ENCODE measurements at regions not wholly inside any gene's neighbourhood (a gene's known extent, or its start where the extent isn't known, plus 50 kb on each side); places are given as distances from the start of the nearest gene placed in this dataset.

DNA sequence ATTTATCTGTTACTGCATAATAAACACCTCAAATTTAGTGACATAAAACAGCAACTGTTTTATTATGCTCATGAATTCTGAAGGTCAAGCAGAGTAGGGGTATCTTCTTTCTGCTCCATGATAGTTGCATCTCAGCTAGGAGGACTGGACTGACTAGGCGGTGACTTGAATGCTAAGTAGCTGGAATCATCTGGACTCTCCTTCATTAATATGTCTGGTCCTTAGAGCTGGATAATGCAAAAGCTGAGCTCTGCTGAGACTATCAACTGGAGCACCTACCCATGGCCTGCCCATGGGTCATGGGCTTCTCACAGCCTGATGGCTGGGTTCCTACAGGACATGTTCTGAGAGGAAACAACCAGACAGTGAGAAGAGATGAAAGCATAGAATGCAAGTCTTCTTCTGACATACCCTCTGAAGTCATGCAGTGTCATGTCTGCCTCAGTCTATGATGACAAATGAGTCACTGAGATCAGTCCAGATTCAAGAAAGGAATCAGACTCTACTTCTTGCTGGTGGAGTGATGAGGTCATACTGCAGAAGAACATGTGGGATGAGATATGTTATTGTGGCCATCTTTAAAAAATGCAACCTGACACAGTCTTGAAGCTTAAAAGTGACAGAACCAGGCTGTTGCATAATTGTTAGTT, 174.2 kb upstream of the OSR1 start:
- TF ChIP-seq, protein P1, sequence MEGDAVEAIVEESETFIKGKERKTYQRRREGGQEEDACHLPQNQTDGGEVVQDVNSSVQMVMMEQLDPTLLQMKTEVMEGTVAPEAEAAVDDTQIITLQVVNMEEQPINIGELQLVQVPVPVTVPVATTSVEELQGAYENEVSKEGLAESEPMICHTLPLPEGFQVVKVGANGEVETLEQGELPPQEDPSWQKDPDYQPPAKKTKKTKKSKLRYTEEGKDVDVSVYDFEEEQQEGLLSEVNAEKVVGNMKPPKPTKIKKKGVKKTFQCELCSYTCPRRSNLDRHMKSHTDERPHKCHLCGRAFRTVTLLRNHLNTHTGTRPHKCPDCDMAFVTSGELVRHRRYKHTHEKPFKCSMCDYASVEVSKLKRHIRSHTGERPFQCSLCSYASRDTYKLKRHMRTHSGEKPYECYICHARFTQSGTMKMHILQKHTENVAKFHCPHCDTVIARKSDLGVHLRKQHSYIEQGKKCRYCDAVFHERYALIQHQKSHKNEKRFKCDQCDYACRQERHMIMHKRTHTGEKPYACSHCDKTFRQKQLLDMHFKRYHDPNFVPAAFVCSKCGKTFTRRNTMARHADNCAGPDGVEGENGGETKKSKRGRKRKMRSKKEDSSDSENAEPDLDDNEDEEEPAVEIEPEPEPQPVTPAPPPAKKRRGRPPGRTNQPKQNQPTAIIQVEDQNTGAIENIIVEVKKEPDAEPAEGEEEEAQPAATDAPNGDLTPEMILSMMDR (IDR thresholded peaks at IDR 0.05): no peak
- TF ChIP-seq POLR2A (IDR thresholded peaks at IDR 0.05): no peak
- TF ChIP-seq EP300 (IDR thresholded peaks at IDR 0.05): no peak
- Histone ChIP-seq H3K9me3 (no peaks in the 10 kb centered on the region), H3K4me3 (no peak overlapping the region), H3K4me1 (ENCODE audit: insufficient read depth) (no peaks in the 10 kb centered on the region), H3K36me3 (no peaks in the 10 kb centered on the region), H3K27me3 (no peaks in the 10 kb centered on the region), H3K27ac (no peak overlapping the region)
- intact Hi-C loops (cut with DNase I): no loop called here
- WGBS, 3 donors: 96 to 100% (median 97%) methylated on average over 1 of the region's 1 CpG
- no peak for DNase-seq

DNA sequence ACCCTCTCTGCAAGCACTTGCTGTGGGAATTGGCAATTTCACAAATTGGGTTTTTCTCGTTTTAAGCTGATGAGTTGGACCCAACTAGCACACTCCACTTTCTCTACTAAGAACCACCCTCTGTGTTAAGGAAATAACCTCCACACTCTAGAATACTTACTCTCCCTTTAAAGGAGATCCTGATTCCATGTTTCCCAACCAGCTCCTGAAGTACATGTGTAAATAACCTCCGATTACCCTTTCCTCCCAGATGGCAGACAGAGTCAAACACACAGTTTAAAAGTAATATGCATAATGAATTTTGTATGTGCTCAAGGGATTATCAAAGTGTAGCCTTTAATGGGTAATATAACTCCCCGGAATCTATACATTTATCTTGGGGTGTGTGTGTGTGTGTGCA, 171.3 kb upstream of the OSR1 start:
- TF ChIP-seq, protein P1 (IDR thresholded peaks at IDR 0.05): no peak
- no peak for TF ChIP-seq POLR2A (IDR thresholded peaks at IDR 0.05)
- no peak for TF ChIP-seq EP300 (IDR thresholded peaks at IDR 0.05)
- no peak overlapping the region for H3K27ac ChIP-seq
- intact Hi-C loops (cut with DNase I): no loop called here
- 73 to 91% (median 79%) methylated on average over 3 of the region's 3 CpGs for WGBS, 3 donors
- no peak for DNase-seq
- no peaks in the 10 kb centered on the region for H3K27me3 ChIP-seq
- no peaks in the 10 kb centered on the region for H3K9me3 ChIP-seq
- no peak overlapping the region for H3K4me3 ChIP-seq
- no peaks in the 10 kb centered on the region for H3K4me1 ChIP-seq (ENCODE audit: insufficient read depth)
- no peaks in the 10 kb centered on the region for H3K36me3 ChIP-seq

DNA sequence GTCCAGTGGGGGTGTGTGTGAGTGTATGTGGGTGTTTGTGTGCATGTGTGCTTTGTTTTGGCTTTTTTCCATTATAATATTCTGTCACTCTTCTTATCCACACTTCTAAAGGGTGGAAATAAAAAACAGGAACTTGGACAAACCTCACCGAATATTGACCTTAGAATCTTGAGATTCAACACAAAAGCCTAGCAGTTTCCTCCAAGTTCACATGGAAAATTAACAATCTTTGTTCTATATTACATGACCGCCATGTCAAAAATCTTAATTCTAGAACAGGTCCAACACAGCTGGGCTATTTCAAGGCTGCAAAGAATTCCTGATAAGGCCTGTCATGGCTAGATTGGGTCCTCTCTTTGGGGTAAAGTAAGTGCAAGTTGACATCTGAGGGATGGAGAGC, 169.3 kb upstream of the OSR1 start:
- Histone ChIP-seq H3K27ac (no peak overlapping the region), H3K36me3 (no peaks in the 10 kb centered on the region), H3K4me3 (no peak overlapping the region), H3K27me3 (no peaks in the 10 kb centered on the region), H3K9me3 (no peaks in the 10 kb centered on the region), H3K4me1 (ENCODE audit: insufficient read depth) (no peaks in the 10 kb centered on the region)
- TF ChIP-seq POLR2A (IDR thresholded peaks at IDR 0.05) (no peak), EP300 (IDR thresholded peaks at IDR 0.05) (no peak)
- TF ChIP-seq, protein P1 (IDR thresholded peaks at IDR 0.05): no peak
- 69 to 83% (median 80%) methylated on average over 2 of the region's 2 CpGs for WGBS, 3 donors
- intact Hi-C loops (cut with DNase I): no loop called here
- DNase-seq: no peak

DNA sequence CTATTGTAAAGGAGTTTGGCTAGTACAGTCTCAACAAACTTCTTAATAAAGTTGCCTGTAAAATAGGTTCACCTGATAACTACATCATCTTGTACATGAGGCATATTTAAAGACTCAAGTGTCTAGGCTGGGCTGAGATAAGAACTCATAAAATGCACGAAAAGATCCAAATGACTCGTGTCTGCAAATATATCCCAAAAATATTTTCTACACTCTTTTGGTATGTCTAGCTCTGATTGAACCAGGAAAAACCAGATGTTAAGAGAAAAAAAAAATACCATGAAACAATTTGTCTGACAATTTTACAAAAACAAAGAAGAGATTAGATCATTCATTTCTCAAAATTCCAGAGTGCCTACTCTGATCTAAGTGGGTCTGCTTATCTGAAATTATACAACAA, 166.9 kb upstream of the OSR1 start:
- intact Hi-C loops (cut with DNase I): no loop called here
- Histone ChIP-seq H3K4me1 (ENCODE audit: insufficient read depth) (no peaks in the 10 kb centered on the region), H3K27ac (no peak overlapping the region), H3K36me3 (no peaks in the 10 kb centered on the region), H3K9me3 (no peaks in the 10 kb centered on the region), H3K27me3 (no peaks in the 10 kb centered on the region), H3K4me3 (no peak overlapping the region)
- 6 to 12% (median 9%) methylated on average over 2 of the region's 2 CpGs for WGBS, 3 donors
- DNase-seq: no peak
- TF ChIP-seq EP300 (IDR thresholded peaks at IDR 0.05) (no peak), POLR2A (IDR thresholded peaks at IDR 0.05) (no peak)
- TF ChIP-seq, protein P1 (IDR thresholded peaks at IDR 0.05): no peak
